ENCODE measurements at regions not wholly inside any gene's neighbourhood (a gene's known extent, or its start where the extent isn't known, plus 50 kb on each side); places are given as distances from the start of the nearest gene placed in this dataset.
A peak's percentile ranks its signal among the peaks of the same experiment; 100 is the strongest.

GRCh38 chr3:66142079-66142478 lies 78.7 kb upstream of the SLC25A26 start:
- TF ChIP-seq EZH2phosphoT487 (IDR thresholded peaks at IDR 0.05; ENCODE audit: insufficient read depth, low read depth) (no peak), EZH2 (IDR thresholded peaks at IDR 0.05; ENCODE audit: insufficient read depth, poor library complexity, severe bottlenecking) (no peak)
- H3K4me2 ChIP-seq (ENCODE audit: unreplicated experiment) = no peak overlapping the region
- no peaks in the 10 kb centered on the region for H4K20me1 ChIP-seq (ENCODE audit: insufficient read depth)
- no peaks in the 10 kb centered on the region; the same call in 1 of the 2 replicates for H3F3A ChIP-seq (ENCODE audit: insufficient read depth)
- no peaks in the 10 kb centered on the region for H3K79me2 ChIP-seq (ENCODE audit: insufficient read depth)
- H3K9me2 ChIP-seq (ENCODE audit: insufficient read depth) = no peaks in the 10 kb centered on the region
- H3K9ac ChIP-seq = no peak overlapping the region
- H3K36me3 ChIP-seq (ENCODE audit: low read depth) = no peaks in the 10 kb centered on the region
- H3K4me1 ChIP-seq (ENCODE audit: insufficient read depth) = peaks cover 8% of the 10 kb centered on the region
- no peaks in the 10 kb centered on the region for H3K27me3 ChIP-seq (replicated peaks; ENCODE audit: insufficient read depth)
- no peak overlapping the region for H2AFZ ChIP-seq
- no peak overlapping the region for H3K4me3 ChIP-seq
- H3K27ac ChIP-seq = no peak overlapping the region
- DNase-seq = no peak
- no peaks in the 10 kb centered on the region for H3K9me3 ChIP-seq (ENCODE audit: low read depth)
- in situ Hi-C loops (cut with MboI) = loop anchor here (10.0 kb wide), 1 partner anchor 357 kb away; no protein-coding TSS in a partner anchor
- 85 to 94% methylated on average over 1 of the region's 1 CpG for WGBS, 2 experiments (ENCODE audit: low coverage in 1 of 2, low lambda C conversion rate in 2 of 2, missing lambda C conversion rate in 2 of 2)

GRCh38 chr3:66140743-66141372 lies 79.9 kb upstream of the SLC25A26 start:
- TF ChIP-seq EZH2phosphoT487 (IDR thresholded peaks at IDR 0.05; ENCODE audit: insufficient read depth, low read depth) = no peak
- TF ChIP-seq EZH2 (IDR thresholded peaks at IDR 0.05; ENCODE audit: insufficient read depth, poor library complexity, severe bottlenecking) = no peak
- H4K20me1 ChIP-seq (ENCODE audit: insufficient read depth) = no peaks in the 10 kb centered on the region
- no peak overlapping the region for H3K4me3 ChIP-seq
- H3F3A ChIP-seq (ENCODE audit: insufficient read depth) = no peaks in the 10 kb centered on the region; the same call in 1 of the 2 replicates
- H3K79me2 ChIP-seq (ENCODE audit: insufficient read depth) = no peaks in the 10 kb centered on the region
- H3K36me3 ChIP-seq (ENCODE audit: low read depth) = no peaks in the 10 kb centered on the region
- DNase-seq = peak; percentile 6
- no peak overlapping the region for H3K9ac ChIP-seq
- peaks cover 8% of the 10 kb centered on the region for H3K4me1 ChIP-seq (ENCODE audit: insufficient read depth)
- H3K9me2 ChIP-seq (ENCODE audit: insufficient read depth) = no peaks in the 10 kb centered on the region
- WGBS, 2 experiments (ENCODE audit: low coverage in 1 of 2, low lambda C conversion rate in 2 of 2, missing lambda C conversion rate in 2 of 2) = 72 to 78% methylated on average over 7 of the region's 7 CpGs
- no peaks in the 10 kb centered on the region for H3K27me3 ChIP-seq (replicated peaks; ENCODE audit: insufficient read depth)
- H3K27ac ChIP-seq = no peak overlapping the region
- no peak overlapping the region for H3K4me2 ChIP-seq (ENCODE audit: unreplicated experiment)
- no peak overlapping the region for H2AFZ ChIP-seq
- no peaks in the 10 kb centered on the region for H3K9me3 ChIP-seq (ENCODE audit: low read depth)
- in situ Hi-C loops (cut with MboI) = loop anchor here (10.0 kb wide), 1 partner anchor 356 kb away; no protein-coding TSS in a partner anchor

GRCh38 chr3:66140106-66140505 lies 80.7 kb upstream of the SLC25A26 start:
- Histone ChIP-seq H3K9me2 (ENCODE audit: insufficient read depth) (no peaks in the 10 kb centered on the region), H3K4me3 (no peak overlapping the region), H3K27me3 (replicated peaks; ENCODE audit: insufficient read depth) (no peaks in the 10 kb centered on the region), H4K20me1 (ENCODE audit: insufficient read depth) (no peaks in the 10 kb centered on the region), H3K9ac (no peak overlapping the region), H3K9me3 (ENCODE audit: low read depth) (no peaks in the 10 kb centered on the region), H3K36me3 (ENCODE audit: low read depth) (no peaks in the 10 kb centered on the region), H3K4me2 (ENCODE audit: unreplicated experiment) (no peak overlapping the region), H2AFZ (no peak overlapping the region), H3F3A (ENCODE audit: insufficient read depth) (no peaks in the 10 kb centered on the region; the same call in 1 of the 2 replicates), H3K27ac (no peak overlapping the region), H3K4me1 (ENCODE audit: insufficient read depth) (peaks cover 6% of the 10 kb centered on the region), H3K79me2 (ENCODE audit: insufficient read depth) (no peaks in the 10 kb centered on the region)
- in situ Hi-C loops (cut with MboI) = loop anchor here (10.0 kb wide), 1 partner anchor 355 kb away; no protein-coding TSS in a partner anchor
- no peak for DNase-seq
- 82 to 93% methylated on average over 2 of the region's 2 CpGs for WGBS, 2 experiments (ENCODE audit: low coverage in 1 of 2, low lambda C conversion rate in 2 of 2, missing lambda C conversion rate in 2 of 2)
- TF ChIP-seq EZH2 (IDR thresholded peaks at IDR 0.05; ENCODE audit: insufficient read depth, poor library complexity, severe bottlenecking) (no peak), EZH2phosphoT487 (IDR thresholded peaks at IDR 0.05; ENCODE audit: insufficient read depth, low read depth) (no peak)

GRCh38 chr3:66139415-66139814 lies 81.4 kb upstream of the SLC25A26 start:
- Histone ChIP-seq H4K20me1 (ENCODE audit: insufficient read depth) (no peaks in the 10 kb centered on the region), H3K4me1 (ENCODE audit: insufficient read depth) (no peaks in the 10 kb centered on the region), H3K9ac (no peak overlapping the region), H3K9me2 (ENCODE audit: insufficient read depth) (no peaks in the 10 kb centered on the region), H3K27ac (no peak overlapping the region), H3F3A (ENCODE audit: insufficient read depth) (no peaks in the 10 kb centered on the region), H2AFZ (no peak overlapping the region), H3K27me3 (replicated peaks; ENCODE audit: insufficient read depth) (no peaks in the 10 kb centered on the region), H3K9me3 (ENCODE audit: low read depth) (no peaks in the 10 kb centered on the region), H3K36me3 (ENCODE audit: low read depth) (no peaks in the 10 kb centered on the region), H3K79me2 (ENCODE audit: insufficient read depth) (no peaks in the 10 kb centered on the region), H3K4me2 (ENCODE audit: unreplicated experiment) (no peak overlapping the region), H3K4me3 (no peak overlapping the region)
- no peak for DNase-seq
- 74 to 85% methylated on average over 5 of the region's 5 CpGs for WGBS, 2 experiments (ENCODE audit: low coverage in 1 of 2, low lambda C conversion rate in 2 of 2, missing lambda C conversion rate in 2 of 2)
- TF ChIP-seq EZH2 (IDR thresholded peaks at IDR 0.05; ENCODE audit: insufficient read depth, poor library complexity, severe bottlenecking) = no peak
- no peak for TF ChIP-seq EZH2phosphoT487 (IDR thresholded peaks at IDR 0.05; ENCODE audit: insufficient read depth, low read depth)
- in situ Hi-C loops (cut with MboI) = no loop called here

All from GM23248 (cell line).